HG03575 (cell line): ENCODE measurements at regions not wholly inside any gene's neighbourhood (a gene's known extent, or its start where the extent isn't known, plus 50 kb on each side); places are given as distances from the start of the nearest gene placed in this dataset.
"Not testable (repeated sequence)": the region's sequence is repeated elsewhere in the genome, so short reads cannot be mapped to it uniquely, and the experiment has no call there.

Experiments used
- ATAC-seq: cut with Tn5 transposase; IDR thresholded peaks from one replicate; pipeline ENCODE4 v1.9.1; 2021; ENCODE audit not compliant: unreplicated experiment, insufficient number of reproducible peaks, low FRiP score; ENCODE audit errors: extremely low read depth

DNA sequence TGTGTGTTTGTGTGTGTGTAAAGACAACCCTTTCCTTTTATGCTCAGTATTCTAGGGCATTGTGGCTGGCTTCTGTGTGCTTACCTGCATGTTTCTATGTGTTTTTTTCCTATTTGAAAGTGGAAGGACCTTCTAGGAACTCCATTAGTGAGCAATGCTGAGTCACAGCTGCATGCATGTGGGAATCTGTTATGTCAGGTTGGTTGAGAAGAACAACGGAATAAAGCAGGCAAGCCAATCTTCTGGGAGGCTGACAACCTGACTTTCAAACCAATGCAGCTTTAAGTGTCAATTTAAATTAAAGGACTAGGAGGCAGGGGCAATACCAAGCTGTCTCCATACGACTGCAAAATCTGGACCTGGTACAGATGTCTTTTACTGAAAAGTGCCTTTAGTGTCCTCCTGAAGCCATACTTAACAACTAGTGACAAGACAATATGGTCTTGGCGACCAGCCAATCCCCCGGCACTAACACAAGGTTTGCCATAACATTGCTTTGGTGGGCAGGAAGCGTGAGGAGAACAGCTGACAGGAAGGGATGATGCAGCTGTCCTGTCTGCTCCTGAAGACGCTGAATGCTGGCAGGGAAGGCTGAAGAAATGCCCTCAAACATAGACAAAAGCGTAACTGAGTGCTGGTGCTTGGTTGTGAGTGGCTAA is 514.7 kb upstream of the CDH7 start:
- no peak for ATAC-seq

- ATAC-seq: no peak
Observed at GRCh38 chr18:65230311-65230710, 520.5 kb upstream of the CDH7 start.

DNA sequence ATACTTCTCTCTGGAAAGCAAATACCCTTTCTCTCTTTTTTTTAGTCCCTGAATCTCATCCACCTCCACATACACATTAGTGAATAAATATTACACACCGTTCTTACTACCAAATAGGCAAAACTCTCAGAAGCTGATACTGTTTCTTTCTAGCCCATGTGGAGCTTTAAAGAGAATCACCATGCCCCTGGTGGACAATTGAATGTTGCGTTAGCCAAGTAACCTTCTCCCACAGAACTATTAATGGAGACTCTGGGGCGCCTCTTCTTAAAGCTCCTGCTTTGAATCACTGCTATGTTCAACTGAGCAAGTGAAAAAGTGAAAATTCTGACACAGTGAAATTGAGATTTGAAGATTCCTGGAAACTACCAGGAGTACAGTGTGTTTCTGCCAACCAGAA is 522.8 kb upstream of the CDH7 start:
- ATAC-seq: no peak

DNA sequence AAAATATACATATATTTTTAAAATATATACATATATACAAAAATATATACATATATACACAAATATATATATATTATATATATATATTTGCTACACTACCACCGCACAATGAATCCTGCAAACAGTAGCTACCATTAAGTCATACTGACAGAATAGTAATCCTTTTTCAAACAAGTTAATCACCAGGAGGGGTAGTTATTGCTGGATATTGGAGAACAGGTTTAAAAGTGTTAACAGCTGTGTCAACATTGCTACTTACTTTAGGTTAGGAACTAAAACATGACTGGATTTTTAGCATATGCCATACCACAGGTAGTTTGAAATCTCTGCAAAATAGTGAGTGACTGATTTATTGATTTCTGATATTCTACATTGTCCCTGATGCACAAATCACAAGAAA is 529.1 kb upstream of the CDH7 start:
- ATAC-seq: no peak

DNA sequence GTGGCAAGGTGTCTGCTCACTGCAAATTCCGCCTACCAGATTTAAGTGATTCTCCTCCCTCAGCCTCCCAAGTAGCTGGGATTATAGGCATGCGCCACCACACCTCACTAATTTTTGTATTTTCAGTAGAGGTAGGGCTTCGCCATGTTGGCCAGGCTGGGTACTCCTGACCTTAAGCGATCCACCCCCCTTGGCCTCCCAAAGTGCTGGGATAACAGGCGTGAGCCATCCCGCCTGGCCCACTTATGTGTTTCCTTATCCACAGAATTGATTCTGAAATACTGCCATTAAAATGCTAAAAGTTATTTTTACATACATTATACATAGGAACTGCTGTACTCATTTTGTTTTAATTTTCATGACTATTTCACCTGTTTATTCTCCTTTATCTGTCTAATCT is 529.7 kb upstream of the CDH7 start:
- ATAC-seq: no peak

GRCh38 chr18:65215865-65216466 is 534.8 kb upstream of the CDH7 start:
- ATAC-seq: no peak

DNA sequence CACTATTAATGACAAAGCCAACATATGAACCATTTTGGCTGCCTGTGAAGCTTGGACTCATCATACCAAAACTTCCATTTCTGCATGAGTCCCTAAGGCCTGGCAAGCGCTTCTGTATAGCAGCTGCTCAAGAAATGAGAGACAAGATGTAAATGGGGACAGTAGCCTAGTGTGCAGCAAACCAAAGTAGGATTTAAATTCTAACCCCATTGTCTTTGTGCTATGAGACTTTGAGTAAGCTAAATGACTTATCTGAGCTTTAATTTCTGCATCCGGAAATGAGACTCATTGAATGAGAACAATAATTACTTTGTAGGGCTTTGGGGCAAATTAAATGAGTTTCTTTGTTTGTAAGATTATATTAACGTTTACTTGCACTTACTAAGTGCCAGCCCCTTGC is 536.4 kb upstream of the CDH7 start:
- no peak for ATAC-seq

GRCh38 chr18:65206551-65207260 is 544.1 kb upstream of the CDH7 start:
- no peak for ATAC-seq

DNA sequence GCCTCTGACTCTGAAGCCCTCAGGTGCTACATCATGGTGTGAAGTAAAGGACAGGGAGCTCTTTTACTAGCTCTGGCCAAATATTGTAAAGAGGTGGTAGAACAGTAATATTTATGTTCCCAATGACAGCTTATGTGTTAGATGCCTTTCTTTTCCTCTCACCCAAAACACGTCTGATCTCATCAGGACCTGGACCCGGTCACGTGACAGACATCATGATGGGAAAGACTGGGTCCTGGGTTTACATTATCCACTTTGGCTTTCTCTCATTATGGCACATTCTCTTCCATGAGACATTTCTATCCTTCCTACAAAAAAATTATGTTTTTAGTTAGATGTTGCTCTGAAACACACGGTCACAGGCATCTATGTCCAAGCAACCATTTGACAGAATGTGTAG is 548.7 kb upstream of the CDH7 start:
- ATAC-seq: no peak

GRCh38 chr18:65175681-65176080 is 575.1 kb upstream of the CDH7 start:
- no peak for ATAC-seq

- not testable (repeated sequence) for ATAC-seq
Observed at GRCh38 chr18:65162086-65162485, 588.7 kb upstream of the CDH7 start.

DNA sequence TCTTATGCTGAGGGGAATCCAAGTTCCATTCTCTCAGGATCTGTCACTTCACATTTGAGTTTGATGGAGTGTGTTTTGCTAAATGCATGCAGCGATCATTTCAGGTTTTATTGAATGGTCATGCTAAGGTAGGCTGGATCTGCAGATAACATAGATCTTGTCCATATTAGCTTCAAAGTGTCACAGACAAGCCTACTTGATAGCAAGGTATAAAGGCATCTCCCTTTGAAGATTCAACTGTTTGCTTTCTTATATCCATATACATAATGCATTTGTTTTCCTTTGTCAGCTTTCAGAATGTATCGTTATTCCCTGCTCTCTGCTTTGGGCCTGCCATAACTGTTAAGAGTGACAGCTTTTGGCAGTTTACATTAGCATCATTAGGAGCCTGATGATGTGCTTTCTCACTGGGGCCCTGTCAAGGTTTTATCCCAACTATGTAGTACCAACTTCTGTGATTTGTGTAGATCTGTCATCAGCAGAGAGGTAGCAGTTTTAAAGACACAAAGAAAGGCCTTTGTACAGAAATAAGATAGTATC is 604.3 kb upstream of the CDH7 start:
- no peak for ATAC-seq

DNA sequence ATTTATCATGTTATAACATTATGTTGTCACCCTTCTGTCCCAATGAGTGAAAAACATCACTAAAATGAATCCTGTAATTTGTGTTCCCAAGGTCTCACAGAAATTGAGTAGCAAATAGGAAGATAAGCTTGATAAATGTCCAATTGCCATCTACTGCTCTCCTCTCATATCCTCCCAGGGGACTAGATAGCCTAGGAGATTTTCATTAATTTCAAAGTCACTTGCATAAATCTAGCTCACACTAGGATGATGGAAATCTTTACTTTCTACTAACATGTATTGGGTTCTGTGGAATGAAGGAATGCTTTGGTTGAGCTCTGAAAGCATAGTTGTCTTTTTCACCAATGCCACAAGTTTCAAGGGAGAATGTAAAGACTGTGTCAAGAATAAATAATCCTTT is 605.5 kb upstream of the CDH7 start:
- ATAC-seq: no peak

DNA sequence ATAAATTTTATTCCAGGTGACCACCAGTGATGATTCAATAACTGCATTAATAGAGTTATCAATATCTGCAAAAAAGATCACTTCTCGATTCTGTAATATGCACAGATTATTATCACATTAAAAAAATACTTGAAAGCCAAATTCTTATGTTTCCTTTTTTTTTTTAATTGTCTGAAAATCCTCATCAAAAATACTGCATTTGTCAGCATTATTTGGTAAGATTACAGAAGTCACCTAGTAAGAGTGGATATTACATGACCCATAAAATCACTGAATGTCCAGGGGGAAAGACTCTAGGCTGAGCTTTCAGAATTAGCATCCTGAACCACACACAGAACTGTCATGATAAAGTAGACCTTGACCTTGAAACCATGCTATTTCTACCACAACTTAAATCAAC is 617.2 kb upstream of the CDH7 start:
- ATAC-seq: no peak

DNA sequence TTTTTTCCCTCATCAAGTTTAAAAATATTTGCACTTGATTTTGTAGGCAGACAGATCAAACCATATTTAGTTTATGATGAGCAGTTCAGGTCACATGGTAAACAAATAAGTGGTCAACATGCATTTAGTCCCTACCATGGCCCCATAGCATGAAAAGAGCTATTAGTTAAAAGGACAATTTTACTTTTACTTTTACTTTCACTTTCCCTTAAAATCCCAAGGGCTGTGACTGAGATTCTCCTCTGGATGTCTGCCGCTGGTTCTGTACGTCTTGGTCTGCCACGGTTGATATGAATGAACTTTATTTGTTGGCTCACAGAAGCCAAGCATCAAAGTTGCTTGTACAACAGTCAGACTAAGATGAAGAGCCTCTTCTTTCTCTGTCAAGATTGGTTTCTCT is 626.2 kb upstream of the CDH7 start:
- no peak for ATAC-seq

GRCh38 chr18:65103864-65104263 is 646.9 kb upstream of the CDH7 start:
- no peak for ATAC-seq

DNA sequence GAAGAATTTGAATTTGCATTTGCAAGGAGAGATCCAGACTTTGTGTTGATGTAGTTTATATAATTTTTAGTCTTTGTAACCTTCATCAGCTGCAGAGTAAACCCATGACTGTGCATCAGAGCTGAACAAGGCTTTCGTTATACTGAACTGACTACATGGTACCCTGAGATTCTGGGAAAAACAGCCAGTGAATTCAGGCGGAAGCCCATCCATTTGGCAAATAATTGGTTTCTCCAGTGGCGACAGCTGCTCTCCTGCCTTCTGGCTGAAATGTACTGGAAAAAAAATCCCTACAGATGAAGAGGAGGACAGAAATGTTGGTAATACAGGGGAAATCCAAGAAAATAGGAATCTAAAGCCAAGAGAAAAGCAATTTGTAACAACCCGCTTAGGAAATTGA is 657.5 kb upstream of the CDH7 start:
- no peak for ATAC-seq

- ATAC-seq: no peak
Observed at GRCh38 chr18:65091744-65092329, 659.0 kb upstream of the CDH7 start.

DNA sequence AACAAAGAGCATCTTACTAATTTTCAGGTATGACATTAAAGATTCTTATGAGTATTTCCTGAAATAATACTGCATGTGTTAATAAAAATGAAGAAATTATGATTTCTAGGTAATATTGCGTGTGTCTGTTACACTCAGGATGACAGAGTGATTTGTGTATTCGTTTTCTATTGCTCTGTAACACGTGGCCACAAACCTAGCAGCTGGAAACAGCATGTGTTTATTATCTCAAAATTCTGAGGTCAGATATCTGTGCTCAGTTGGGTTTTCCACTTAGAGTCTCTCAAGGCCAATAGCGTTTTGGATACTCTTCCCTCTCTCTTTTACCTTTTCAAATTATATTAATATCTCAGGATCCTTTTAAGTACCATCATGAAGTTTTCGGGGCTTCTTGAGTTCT is 667.9 kb upstream of the CDH7 start:
- no peak for ATAC-seq

DNA sequence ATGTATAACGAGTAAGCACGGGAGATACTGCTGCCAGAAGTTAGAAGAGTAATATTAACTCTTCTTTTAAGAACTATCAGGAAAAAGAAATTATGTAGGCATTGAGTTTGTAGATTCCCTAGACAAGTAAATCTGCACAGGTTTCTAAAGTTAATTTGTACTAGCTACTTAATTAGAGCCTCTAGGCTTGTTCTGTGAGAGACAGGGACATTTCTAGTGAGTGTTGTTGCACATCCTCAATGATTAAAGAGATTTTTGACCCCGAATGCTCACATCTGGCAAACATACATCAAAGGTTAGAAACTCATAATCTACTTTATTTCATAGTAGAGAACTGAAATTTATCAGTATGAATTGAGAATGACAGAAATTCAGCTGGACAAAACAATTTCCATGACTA is 669.0 kb upstream of the CDH7 start:
- no peak for ATAC-seq
